ENCODE measurements at regions not wholly inside any gene's neighbourhood (a gene's known extent, or its start where the extent isn't known, plus 50 kb on each side); places are given as distances from the start of the nearest gene placed in this dataset.

DNA sequence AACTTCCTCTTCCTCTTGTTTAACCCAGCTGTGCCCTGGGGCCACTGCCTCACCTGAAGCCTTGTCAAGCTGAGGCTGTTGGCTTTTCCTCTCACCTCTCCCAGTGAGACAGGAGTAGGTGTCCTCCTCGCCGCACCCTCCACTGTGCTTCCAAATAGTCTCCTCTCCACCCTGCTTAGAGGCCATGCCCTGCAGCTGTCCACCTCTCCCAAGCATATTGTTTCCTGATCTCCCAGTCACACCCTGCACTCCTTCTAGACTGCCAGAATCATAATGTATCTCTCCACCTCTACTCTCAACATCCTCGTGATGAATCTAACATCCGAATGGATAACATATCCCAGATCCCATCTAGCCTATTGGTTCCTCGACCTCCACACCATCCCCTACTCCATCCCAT lies 196.3 kb upstream of the GHITM start:
- TF ChIP-seq, protein P1, sequence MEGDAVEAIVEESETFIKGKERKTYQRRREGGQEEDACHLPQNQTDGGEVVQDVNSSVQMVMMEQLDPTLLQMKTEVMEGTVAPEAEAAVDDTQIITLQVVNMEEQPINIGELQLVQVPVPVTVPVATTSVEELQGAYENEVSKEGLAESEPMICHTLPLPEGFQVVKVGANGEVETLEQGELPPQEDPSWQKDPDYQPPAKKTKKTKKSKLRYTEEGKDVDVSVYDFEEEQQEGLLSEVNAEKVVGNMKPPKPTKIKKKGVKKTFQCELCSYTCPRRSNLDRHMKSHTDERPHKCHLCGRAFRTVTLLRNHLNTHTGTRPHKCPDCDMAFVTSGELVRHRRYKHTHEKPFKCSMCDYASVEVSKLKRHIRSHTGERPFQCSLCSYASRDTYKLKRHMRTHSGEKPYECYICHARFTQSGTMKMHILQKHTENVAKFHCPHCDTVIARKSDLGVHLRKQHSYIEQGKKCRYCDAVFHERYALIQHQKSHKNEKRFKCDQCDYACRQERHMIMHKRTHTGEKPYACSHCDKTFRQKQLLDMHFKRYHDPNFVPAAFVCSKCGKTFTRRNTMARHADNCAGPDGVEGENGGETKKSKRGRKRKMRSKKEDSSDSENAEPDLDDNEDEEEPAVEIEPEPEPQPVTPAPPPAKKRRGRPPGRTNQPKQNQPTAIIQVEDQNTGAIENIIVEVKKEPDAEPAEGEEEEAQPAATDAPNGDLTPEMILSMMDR (IDR thresholded peaks at IDR 0.05) = no peak
- TF ChIP-seq POLR2A (IDR thresholded peaks at IDR 0.05) = no peak

Measured in thyroid gland (tissue), 4 donors.